Breast epithelium (tissue), 3 donors: ENCODE measurements at regions not wholly inside any gene's neighbourhood (a gene's known extent, or its start where the extent isn't known, plus 50 kb on each side); places are given as distances from the start of the nearest gene placed in this dataset.

Experiments used
- POLR2A ChIP-seq: fragments of 450-650 bp; IDR thresholded peaks from one replicate; pipeline ENCODE4 v1.6.1; 2016; ENCODE audit warnings: antibody characterized with exemption, mild to moderate bottlenecking, moderate library complexity
- TF ChIP-seq, protein P1 (sequence below), 3 donors: fragments of 450-650 bp; IDR thresholded peaks; one replicate each; pipeline ENCODE4 v1.5.1; 2016 to 2017; ENCODE audit warnings: antibody characterized with exemption in 3 of 3, mild to moderate bottlenecking in 3 of 3, moderate library complexity in 3 of 3

DNA sequence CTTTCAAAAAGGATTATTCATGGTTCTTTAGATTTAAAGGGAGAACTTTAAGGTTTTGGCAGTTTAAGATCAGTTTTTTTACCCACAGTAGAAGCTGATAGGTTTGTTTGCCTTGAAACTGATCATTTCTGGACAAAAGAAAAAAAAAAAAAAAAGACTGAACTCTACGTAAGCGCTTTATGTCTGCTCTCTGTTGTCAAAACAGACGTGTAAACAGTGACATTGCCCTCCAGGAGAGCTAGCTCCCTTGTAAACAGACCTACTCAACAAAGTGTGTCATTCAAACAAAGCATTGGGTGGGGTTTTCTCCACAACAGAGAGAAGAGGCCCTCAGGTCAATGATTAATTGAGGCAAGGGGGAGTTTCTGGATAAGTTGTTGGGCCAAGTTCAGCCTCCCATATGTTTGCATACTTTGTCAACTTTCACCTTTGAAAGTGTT, 568.1 kb upstream of the LRRN3 start:
- TF ChIP-seq, protein P1, sequence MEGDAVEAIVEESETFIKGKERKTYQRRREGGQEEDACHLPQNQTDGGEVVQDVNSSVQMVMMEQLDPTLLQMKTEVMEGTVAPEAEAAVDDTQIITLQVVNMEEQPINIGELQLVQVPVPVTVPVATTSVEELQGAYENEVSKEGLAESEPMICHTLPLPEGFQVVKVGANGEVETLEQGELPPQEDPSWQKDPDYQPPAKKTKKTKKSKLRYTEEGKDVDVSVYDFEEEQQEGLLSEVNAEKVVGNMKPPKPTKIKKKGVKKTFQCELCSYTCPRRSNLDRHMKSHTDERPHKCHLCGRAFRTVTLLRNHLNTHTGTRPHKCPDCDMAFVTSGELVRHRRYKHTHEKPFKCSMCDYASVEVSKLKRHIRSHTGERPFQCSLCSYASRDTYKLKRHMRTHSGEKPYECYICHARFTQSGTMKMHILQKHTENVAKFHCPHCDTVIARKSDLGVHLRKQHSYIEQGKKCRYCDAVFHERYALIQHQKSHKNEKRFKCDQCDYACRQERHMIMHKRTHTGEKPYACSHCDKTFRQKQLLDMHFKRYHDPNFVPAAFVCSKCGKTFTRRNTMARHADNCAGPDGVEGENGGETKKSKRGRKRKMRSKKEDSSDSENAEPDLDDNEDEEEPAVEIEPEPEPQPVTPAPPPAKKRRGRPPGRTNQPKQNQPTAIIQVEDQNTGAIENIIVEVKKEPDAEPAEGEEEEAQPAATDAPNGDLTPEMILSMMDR (IDR thresholded peaks at IDR 0.05): no peak
- TF ChIP-seq POLR2A: no peak
